Limb (tissue), 2 donors: ENCODE measurements at regions not wholly inside any gene's neighbourhood (a gene's known extent, or its start where the extent isn't known, plus 50 kb on each side); places are given as distances from the start of the nearest gene placed in this dataset.
"Not testable (repeated sequence)": the region's sequence is repeated elsewhere in the genome, so short reads cannot be mapped to it uniquely, and the experiment has no call there.

ENCODE experiments used
- DNase-seq, 2 donors: peaks; one replicate each; pipeline ENCODE4 v3.0.0-alpha.2; 2016; ENCODE audit errors: extremely low spot score in 2 of 2

DNA sequence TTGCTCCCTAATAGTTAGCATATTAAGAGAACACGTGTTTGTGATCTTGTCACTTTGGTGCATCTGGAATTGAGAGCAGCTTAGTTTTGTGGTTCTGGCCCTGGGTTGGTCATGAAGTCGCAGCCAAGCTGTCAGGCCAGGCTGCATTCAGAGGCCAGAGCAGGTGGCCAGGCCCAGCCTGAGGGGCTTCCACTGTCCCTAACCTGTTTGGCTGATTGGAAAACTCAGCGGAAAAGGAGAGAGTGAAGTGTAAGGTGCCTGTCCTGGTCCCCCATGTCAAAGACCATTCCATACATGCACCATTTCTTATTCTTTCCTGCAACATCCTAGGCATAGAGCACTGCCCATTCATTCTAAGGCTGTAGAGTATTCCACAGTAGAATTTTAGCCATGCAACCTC is 111.5 kb upstream of the IGLL5 start:
- no peak for DNase-seq

DNA sequence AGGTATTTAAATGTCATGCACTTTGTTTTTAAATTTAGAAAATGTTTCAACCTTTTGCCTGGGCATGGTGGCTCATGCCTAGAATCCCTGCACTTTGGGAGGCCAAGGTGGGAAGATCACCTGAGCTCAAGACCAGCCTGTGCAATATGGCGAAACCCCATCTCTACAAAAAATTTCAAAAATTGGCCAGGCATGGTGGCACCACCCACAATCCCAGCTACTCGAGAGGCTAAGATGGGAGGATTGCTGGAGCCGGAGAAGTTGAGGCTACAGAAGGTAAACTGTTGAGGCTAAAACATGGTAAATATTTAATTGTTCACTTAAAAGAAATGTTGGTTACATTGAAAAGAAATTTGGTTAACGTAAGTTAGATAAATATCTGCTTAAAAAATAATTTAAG is 108.4 kb upstream of the IGLL5 start:
- DNase-seq = no peak

DNA sequence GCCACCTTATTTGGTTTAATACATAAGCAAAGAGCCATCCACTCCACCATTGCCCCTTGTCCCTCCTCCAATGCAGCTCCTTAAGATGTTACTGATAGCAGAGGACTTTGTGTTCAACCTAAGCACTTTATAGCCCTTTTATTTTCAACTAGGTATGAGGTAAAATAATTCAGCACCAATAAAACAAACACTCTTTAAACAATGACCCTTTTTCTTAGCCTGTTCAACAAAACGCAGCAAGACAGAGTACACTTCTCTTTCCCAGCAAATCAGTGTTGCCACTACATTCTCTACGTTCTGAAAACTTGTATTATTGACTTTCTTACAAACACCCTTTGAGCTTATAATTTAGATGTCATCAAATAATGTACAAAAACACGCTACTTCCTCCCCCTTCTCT is 104.0 kb upstream of the IGLL5 start:
- DNase-seq = no peak

DNA sequence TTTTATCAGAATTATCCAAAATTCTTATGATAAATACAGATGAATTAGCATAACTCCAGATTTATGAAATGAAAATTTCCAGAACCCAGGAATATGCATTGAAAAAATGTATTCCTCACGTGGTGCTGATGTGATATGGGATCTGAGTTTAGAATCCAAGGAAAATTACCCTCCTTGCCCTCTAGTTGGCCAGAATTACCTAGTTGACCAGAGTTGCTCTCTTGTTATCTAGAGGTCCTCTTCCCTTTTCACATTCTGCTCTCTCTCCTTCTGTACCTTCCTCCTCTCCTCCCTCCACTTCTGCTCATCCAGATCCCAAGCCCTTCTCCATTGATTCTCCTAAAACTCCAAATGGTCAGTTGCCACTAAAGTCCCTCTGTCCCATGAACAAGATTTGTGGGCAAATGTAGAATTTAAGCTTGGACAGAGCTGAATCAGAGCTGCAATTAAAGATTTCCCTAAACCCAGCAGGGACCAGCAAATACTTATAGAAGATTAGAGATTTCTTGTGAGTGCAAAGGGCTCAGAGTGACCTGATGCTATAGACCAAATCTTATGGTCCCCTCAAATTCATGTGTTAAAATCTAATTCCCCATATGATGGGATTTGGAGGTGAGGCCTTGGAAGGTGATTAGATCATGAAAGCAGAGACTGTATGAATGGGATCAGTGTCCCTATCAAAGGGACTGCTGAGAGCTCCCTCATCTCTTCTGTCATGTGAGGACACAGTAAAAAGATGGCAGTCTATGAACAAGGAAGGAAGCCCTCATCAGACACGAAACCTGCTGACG is 103.2 kb upstream of the IGLL5 start:
- DNase-seq = no peak

DNA sequence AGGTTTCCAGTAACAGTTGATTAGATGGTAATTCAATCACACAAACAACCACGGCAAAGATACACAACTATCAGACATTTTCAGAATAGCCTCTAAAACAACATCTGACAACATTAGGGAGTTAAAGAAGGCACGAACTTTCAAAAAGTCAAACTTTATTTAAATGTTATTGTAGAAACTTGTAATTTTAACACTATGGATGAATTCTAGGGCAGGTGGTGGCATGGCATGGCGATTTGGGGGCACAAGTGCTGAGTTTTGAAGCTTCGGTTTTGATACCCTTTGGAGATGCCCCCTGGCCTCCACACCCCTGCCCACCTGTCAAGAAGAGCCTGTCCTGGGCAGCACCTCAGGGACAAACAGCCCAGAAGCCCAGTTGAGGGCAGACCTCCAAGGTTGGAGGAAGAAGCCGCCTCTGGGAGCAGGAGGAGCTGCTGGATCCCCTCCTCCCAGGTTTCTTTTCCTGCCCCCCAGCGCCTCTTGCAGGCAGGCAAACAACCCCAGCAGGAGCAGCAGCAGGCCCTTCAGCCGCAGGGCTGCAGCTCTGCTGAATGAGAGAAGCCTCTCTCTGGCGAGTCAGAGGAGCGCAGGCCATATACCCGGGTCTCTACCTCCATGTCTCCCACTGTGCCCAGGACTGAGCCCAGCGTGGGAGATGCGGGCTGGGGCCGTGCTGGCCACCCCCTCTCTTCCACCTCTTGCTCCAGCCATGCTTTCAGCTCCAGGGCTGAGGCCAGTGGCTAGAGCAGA is 102.1 kb upstream of the IGLL5 start:
- DNase-seq = no peak

DNA sequence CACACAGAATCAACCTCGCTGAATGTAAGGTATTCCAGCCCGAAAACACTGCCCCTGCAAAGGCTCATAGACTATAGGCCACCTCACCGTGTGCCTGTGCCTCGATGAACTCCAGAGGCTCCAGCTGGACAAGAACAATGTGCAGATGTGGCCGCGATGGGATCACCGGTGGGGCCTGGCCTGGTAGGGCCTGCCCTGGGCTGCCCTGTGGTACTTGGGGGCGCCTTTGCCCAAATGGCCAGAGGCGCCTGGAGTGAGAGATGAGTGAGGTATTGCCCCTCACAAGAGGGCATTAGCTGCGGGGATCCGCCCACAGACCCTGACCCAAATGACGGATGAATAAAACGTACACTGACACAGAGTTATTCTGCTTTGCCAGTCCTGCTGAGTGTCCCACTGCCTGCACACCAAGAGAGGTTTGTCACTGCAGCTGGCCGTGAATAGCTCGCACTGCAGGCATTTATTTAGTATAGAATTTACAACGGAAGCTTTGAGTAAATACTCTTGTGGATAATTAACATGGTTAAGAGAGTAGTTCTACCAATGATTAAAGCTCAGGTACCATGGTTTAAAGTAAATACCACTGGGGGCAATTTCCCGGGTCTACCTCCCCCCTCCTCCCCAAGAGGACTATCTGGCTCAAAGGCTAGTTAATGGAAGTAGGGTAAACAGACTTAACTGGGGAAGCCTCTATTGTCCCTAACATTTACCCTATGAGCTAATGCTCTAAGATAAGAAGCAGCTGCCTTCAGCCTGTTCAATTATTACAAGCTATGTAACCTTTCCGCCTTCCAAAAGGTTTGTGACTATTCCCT is 101.1 kb upstream of the IGLL5 start:
- DNase-seq = no peak

DNA sequence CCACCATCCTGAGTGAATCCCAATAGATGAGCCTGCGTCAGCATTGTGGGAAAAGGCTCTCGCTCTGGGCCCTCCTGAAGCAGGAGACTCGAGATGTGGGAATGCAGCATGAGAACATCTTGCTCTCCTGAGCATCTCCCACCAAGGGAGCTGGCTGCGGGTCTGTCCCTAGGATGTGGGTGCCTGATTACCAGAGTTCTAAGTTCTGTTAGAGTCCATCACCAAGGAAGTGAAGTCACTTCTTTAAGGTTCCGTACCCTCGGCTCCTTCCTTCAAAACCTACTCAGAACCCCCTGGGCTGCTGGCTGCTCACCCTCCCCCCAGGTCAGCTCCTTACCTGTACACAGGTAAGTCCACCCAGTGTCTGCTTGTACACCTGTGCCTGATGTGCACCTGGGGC is 100.5 kb upstream of the IGLL5 start:
- no peak for DNase-seq

DNA sequence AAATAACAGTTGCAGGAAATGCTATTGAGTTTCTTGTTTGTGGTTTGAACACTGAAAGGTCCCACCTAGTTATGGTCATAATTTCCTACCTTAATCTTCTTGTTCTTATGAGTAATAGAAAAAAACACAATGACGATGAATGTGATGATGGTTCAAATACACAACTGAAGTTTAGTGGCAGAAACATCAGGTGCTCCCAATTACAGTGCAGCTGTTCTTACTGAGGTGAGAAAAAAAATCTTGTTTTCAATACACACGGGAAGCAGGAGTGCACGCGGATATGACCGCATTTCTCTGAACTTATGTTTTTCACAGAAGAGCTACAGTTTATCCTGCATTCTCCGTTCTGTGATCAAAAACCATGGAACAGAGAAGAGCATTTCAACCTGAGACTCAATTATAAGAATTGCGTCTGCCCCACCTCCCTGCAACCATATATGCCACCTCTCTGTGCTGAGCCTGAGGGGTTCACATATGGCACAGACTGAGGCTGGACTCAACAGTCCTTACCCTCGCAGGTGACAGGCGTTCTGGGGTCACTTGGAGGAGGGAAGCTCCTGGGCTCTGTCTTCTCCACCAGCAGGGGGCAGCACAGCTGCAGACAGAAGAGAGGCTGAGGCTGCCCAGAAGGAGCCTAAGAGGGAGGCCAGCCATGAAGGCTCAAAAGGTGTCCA is 99.7 kb upstream of the IGLL5 start:
- peak in 1 of 2 donors; percentile 55 for DNase-seq

DNA sequence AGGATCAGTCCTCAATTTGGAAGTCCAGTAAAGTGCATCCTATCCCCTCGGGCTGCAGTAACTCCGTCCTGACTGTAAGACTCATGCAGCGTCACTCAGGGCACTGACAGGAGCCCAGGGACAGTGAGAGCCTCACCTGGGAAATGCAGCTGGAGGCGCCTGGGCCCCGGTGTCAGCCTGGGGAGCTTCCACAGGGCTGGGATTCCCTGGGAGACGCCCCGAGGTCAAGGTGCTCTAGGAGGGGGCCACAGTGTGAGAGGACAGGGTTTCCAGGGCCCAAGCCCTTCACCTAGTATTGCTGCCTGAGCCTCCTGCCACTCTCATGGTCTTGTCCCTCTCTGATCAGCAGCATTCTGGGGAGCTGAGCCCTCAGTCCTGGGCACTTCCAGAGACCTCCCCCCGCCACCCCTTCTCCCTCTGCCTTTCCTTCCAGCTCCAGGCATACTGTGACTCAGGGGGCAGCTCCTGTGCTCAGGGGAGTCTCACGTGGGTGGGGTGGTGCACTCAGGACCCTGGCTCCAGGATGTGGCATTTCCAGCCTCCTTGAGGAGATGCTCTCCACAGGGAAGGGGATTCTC is 99.1 kb upstream of the IGLL5 start:
- no peak for DNase-seq

DNA sequence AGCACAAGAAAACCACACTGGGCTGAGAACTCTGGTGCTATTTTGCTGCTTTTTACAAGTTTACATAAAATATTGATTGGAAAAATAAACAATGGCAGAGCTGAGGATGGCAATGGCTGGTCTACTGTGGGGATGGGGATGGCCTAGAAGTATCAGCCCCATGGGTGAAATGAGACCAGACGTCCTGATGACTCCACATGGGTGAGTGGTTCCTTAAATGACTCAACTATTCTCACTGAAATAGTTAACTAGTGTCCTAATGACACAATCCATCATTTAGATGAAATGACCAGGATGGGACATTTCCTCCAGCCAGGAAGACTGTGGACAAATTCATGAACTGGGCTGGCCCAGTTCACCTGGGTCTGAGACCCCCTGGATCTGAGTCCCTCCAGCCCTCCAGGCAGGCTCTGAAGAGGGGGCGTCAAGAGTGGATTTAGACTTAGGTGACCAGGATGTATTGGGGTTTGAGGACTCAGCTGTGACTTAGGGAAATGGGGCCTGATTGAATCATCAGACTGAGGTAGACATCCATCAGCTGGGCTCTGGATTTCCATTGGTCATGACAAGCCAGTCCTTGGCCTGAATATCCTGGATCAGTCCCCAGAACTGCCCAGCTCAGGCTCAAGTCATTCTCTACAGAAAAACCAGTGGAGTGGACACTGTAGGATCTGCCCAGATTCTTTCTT is 98.2 kb upstream of the IGLL5 start:
- no peak for DNase-seq

DNA sequence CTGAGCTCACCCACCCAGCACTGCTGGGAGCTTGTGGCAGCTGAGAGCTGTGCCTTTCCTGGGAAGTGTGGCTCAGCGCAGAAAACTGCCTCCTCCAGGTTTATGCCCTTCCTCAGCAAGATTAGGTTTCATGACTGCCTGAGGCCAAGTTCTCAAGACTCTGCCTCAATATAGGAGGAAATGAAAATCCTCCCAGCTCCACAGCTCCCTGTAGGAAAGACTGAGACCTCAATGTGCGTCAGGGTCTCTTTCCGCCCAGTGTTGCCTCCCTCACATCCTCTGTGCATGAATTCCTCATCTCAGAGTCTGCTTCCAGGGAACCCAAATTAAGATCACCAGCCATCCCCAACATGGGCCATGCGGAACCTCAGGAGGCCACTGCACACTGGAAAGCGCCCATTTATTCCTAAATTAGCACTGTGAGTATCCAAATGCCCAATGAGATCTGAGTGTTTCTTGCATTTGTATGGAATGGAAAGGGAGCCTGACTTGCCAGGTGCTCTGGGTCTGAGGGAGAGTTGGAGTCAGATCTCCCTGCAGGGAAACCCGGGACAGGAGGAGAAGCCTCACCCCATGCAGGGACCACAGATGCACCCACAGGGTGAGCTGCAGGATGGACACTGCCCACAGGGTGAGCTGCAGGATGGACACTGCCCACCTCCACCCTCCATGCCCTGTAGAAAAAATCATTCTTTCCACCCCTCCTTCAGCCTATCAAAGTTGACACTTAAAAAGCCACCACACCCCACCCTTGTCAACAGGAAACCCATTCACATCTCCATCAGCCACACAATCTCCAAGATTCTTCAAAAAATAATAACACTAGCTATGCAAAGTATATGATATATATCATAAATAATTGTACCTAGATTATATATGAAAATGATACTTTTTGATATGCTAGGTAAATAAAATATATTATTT is 97.4 kb upstream of the IGLL5 start:
- no peak for DNase-seq

DNA sequence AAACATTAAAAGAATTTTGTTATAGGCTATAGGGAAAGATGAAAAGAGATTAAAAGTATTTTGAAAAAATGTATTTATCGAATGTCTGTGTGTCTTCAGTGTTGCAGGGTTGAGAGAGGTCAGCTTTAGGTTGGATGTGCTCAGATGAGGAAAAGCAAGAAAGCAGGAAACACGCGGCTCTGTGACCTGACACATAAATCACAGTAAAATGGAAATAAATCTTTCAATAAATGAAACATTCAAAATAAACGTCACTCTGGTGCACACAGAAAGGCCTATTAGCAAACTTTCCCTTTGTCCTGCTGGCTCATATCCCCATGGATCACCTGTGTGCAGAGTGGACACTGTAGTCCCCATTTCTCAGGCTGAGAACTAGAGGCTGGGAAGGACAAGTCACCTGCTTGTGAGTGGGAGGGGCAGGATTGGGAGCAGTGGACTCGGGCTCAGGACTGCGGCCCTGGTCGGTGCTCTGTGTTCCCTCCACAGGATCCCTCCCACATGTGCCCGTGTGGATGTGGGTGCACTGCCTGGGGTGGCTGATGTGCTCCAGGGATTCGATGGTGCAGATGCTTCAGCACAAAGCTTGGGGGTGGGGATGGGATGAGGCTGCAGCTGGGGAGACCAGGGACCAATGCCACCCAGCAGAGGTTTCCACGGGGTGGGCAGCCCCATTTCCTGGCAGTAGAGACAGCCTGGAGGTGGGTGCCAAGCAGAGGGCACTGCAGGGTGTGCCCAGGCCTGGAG is 96.0 kb upstream of the IGLL5 start:
- DNase-seq = no peak

DNA sequence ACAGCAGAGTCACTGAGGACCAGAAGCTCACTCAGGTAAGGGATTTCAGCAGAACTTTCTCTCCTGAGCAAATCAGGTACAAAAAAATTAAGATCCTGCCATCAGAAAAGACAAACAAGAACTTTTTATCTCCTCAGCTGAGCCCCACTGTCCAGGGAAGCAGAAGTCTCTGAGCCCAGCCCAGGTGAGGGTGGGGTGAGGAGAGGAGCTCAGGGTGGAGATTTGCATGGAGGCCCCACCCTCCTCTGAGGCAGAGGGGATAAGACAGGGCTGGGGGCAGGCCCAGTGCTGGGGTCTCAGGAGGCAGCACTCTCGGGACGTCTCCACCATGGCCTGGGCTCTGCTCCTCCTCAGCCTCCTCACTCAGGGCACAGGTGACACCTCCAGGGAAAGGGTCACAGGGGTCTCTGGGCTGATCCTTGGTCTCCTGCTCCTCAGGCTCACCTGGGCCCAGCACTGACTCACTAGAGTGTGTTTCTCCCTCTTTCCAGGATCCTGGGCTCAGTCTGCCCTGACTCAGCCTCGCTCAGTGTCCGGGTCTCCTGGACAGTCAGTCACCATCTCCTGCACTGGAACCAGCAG is 95.3 kb upstream of the IGLL5 start:
- not testable (repeated sequence) for DNase-seq

DNA sequence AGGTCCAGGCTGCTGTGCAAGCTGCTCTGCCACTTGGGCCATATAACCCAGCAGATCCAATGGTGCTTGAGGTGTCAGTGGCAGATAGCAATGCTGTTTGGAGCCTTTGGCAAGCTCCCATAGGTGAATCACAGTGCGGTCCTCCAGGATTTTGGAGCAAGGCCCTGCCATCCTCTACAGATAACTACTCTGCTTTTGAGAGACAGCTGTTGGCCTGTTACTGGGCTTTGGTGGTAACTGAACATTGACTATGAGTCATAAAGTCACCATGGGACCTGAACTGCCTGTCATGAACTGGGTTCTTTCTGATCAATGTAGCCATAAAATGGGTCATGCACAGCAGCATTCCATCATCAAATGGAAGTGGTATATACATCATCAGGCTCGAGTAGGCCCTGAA is 92.0 kb upstream of the IGLL5 start:
- DNase-seq = not testable (repeated sequence)

DNA sequence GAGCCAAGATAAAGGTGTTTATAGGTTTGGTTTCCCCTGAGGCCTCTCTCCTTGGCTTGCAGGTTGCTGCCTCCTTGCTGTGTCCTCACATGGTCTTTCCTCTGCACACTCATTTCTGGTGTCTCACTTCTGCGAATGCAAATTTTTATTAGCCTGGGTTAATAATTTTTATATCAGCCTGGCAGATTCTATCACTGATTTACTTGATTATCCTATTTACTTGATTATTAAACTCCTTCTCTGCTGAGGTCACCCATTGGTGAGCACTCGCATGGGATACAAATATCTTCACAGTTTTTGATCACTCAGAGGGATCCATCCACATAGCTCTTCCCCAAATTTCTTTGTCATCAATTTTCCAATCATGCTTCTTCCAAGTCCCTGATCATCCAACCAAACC is 90.9 kb upstream of the IGLL5 start:
- DNase-seq = no peak

DNA sequence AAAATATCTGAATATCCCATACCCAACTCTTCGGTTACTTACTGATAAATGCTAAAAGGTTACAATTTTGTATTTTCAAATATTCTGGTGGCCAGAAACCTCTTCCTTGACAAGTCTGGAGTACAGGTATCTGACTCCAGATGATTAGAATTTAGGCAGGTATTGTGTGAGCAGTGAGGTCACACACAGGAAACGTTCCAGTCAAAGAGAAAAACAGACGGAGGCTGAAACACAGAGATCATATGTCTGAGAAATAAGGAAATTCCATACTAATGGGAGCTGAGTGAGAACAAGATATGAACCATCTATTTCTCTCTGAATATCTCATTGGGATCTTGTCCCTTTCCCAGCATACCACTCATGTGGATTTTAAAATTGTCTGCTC is 89.4 kb upstream of the IGLL5 start:
- no peak for DNase-seq

DNA sequence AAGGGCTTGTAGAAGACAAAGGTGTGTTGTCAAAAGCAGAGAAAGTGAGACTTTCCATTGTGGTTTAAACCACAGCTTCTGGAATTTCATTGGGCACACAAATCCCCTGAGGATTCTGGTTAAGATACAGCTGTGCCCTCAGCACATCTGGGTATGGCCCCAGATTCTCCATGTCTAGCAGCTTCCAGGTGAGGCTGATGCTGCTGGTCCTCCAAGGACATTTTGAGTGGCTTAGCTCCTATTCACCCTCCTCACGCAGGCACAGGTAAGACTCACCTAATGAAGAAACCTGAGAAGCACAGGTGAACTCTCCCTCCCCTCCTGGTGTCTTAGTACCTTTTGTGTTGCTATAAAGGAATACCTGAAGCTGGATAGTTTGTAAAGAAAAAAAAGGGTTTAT is 88.9 kb upstream of the IGLL5 start:
- no peak for DNase-seq

DNA sequence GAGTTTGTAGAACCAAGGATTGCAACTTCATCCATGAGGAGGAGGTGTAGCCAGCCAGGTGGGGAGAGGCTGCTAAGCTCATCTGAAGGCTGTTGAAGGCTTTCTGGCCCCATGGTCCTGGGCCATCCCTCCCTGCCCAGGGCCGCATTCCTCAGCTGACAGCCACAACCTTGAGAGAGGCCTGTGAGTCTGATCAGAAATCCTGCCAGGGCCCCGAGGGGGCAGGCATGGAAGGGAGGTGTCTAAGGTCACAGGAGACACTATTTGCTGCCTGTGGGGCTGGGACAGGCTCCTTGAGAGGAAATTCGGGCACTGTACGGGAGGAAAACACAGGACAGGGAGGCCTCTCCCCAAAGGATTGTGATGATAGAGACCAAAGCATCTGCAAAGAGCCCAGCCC is 88.1 kb upstream of the IGLL5 start:
- no peak for DNase-seq

DNA sequence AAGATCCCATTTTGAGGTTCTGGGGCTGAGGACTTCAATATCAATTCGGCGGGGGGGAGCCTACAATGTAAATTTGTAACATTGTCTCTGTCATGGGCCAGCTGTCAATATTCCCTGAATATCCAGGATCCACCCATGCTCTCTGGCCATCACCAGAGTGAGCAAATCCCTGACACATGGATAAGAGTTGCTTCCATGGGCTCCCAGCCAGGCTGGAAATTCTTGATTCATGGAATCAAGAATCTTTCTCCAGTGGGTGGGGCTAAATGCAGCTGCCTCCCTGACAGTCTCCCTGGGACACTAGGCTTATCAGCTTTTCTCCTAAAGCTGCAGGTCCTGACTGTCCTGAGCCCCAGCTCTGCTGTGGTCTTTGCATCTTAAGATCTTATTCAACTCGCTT is 86.9 kb upstream of the IGLL5 start:
- peak in 1 of 2 donors; percentile 4 for DNase-seq
